Nephron progenitor cell (in vitro differentiated cells): ENCODE measurements at regions not wholly inside any gene's neighbourhood (a gene's known extent, or its start where the extent isn't known, plus 50 kb on each side); places are given as distances from the start of the nearest gene placed in this dataset.

Experiments used
- DNase-seq: peaks from one replicate; pipeline ENCODE4 v3.0.0; 2021
- H3K27ac Mint-ChIP-seq: 2 replicates; pipeline ENCODE4 v1.8.0; 2021; ENCODE audit warnings: mild to moderate bottlenecking, moderate library complexity, mixed read lengths
- H3K27me3 Mint-ChIP-seq: 2 replicates; pipeline ENCODE4 v1.8.0; 2021; ENCODE audit warnings: mild to moderate bottlenecking, low read depth, mixed read lengths; ENCODE audit not compliant: poor library complexity
- H3K36me3 Mint-ChIP-seq: 2 replicates; pipeline ENCODE4 v1.8.0; 2021; ENCODE audit warnings: low read depth, mixed read lengths
- H3K4me1 Mint-ChIP-seq: 2 replicates; pipeline ENCODE4 v1.8.0; 2021; ENCODE audit warnings: mixed read lengths
- H3K4me3 Mint-ChIP-seq: 2 replicates; pipeline ENCODE4 v1.8.0; 2021; ENCODE audit warnings: mild to moderate bottlenecking, moderate library complexity, mixed read lengths
- H3K9me3 Mint-ChIP-seq: 2 replicates; pipeline ENCODE4 v1.8.0; 2021; ENCODE audit warnings: mild to moderate bottlenecking, moderate library complexity, mixed read lengths
- TF ChIP-seq, protein P1 (sequence below): fragments of 200-600 bp; sonication (generic); IDR thresholded peaks from 2 replicates; pipeline ENCODE4 v1.5.0; 2021; ENCODE audit warnings: antibody characterized with exemption

DNA sequence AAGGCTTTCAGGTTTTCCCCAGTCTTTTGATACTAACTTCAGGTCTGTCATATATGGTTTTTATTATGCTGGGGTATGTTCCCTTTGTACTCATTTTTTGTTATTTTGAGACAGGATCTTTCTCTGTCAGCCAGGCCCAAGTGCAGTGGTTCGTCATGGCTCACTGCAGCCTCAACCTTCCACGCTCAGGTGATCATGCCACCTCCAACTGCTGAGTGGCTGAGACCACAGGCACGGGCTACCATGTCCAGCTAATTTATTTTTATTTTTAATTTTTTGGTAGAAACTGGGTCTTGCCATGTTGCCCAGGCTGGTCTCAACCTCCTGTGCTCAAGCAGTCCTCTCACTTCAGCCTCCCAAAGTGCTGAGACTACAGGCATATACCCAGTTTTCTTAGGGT lies 50.6 kb upstream of the PDGFD start:
- TF ChIP-seq, protein P1, sequence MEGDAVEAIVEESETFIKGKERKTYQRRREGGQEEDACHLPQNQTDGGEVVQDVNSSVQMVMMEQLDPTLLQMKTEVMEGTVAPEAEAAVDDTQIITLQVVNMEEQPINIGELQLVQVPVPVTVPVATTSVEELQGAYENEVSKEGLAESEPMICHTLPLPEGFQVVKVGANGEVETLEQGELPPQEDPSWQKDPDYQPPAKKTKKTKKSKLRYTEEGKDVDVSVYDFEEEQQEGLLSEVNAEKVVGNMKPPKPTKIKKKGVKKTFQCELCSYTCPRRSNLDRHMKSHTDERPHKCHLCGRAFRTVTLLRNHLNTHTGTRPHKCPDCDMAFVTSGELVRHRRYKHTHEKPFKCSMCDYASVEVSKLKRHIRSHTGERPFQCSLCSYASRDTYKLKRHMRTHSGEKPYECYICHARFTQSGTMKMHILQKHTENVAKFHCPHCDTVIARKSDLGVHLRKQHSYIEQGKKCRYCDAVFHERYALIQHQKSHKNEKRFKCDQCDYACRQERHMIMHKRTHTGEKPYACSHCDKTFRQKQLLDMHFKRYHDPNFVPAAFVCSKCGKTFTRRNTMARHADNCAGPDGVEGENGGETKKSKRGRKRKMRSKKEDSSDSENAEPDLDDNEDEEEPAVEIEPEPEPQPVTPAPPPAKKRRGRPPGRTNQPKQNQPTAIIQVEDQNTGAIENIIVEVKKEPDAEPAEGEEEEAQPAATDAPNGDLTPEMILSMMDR, result no peak

More for the DNA sequence above, 50.6 kb upstream of the PDGFD start:
- Mint-ChIP-seq H3K36me3 (no peaks in the 10 kb centered on the region), H3K27me3 (no peaks in the 10 kb centered on the region), H3K27ac (no peak overlapping the region), H3K9me3 (peaks cover 18% of the 10 kb centered on the region), H3K4me3 (no peak overlapping the region), H3K4me1 (no peaks in the 10 kb centered on the region)
- DNase-seq, result no peak
